WTC11 (cell line): ENCODE measurements at regions not wholly inside any gene's neighbourhood (a gene's known extent, or its start where the extent isn't known, plus 50 kb on each side); places are given as distances from the start of the nearest gene placed in this dataset.

ENCODE experiments used
- ATAC-seq: fragments of 200-7000 bp; cut with Tn5 transposase; 2 replicates; pipeline ENCODE4 v1.10.0; 2021; ENCODE audit warnings: mild to moderate bottlenecking, moderate library complexity
- CTCF ChIA-PET: fragments of 300-600 bp; sonication (Branson Sonifier 250); formaldehyde crosslinking; loops from one replicate; lab custom pipeline; 2021; ENCODE audit warnings: antibody characterized with exemption; lab: Charles Lee
- POLR2A ChIA-PET: fragments of 350-600 bp; sonication (Branson Sonifier 250); formaldehyde crosslinking; loops from one replicate; lab custom pipeline; 2021; ENCODE audit warnings: antibody characterized with exemption; lab: Charles Lee
- DNase-seq: peaks from one replicate; pipeline ENCODE4 v3.0.0; 2021; ENCODE audit warnings: low spot score
- H3K27ac Mint-ChIP-seq: 2 replicates; pipeline ENCODE4 v1.8.0; 2021; ENCODE audit warnings: mixed read lengths
- H3K27me3 Mint-ChIP-seq: 2 replicates; pipeline ENCODE4 v1.8.0; 2021; ENCODE audit warnings: low read depth, mild to moderate bottlenecking, moderate library complexity, mixed read lengths
- H3K36me3 Mint-ChIP-seq: 2 replicates; pipeline ENCODE4 v1.8.0; 2021; ENCODE audit warnings: mixed read lengths
- H3K4me1 Mint-ChIP-seq: 2 replicates; pipeline ENCODE4 v1.8.0; 2022; ENCODE audit warnings: mixed read lengths
- H3K4me3 Mint-ChIP-seq: 2 replicates; pipeline ENCODE4 v1.8.0; 2021; ENCODE audit warnings: mild to moderate bottlenecking, moderate library complexity, mixed read lengths
- H3K9me3 Mint-ChIP-seq: 2 replicates; pipeline ENCODE4 v1.8.0; 2021; ENCODE audit warnings: mixed read lengths
- CTCF ChIP-seq: fragments of 200-600 bp; IDR thresholded peaks from 2 replicates; pipeline ENCODE4 v1.8.0; 2022; ENCODE audit warnings: antibody characterized with exemption
- GRHL2 ChIP-seq: fragments of 250-450 bp; sonication (Bioruptor Pico); IDR thresholded peaks from 2 replicates; pipeline ENCODE4 v1.8.0; 2022; ENCODE audit warnings: mild to moderate bottlenecking, moderate library complexity; ENCODE audit not compliant: insufficient replicate concordance, severe bottlenecking
- IRF1 ChIP-seq: sonication (generic); formaldehyde crosslinking; IDR thresholded peaks from 2 replicates; pipeline ENCODE4 v1.8.0; 2023; ENCODE audit warnings: missing genetic modification reagents
- MYBL2 ChIP-seq: sonication (generic); formaldehyde crosslinking; IDR thresholded peaks from 2 replicates; pipeline ENCODE4 v1.8.1; 2023; ENCODE audit warnings: mild to moderate bottlenecking, moderate library complexity, missing genetic modification reagents
- NFE2L1 ChIP-seq: sonication (generic); formaldehyde crosslinking; IDR thresholded peaks from 2 replicates; pipeline ENCODE4 v1.8.1; 2023; ENCODE audit warnings: missing genetic modification reagents
- PRDM15 ChIP-seq: sonication (generic); formaldehyde crosslinking; IDR thresholded peaks from 2 replicates; pipeline ENCODE4 v1.8.0; 2022; ENCODE audit warnings: missing genetic modification reagents
- TCF7 ChIP-seq: sonication (generic); formaldehyde crosslinking; IDR thresholded peaks from 2 replicates; pipeline ENCODE4 v1.8.0; 2022; ENCODE audit warnings: mild to moderate bottlenecking, low read depth, missing genetic modification reagents, moderate library complexity
- ZBTB21 ChIP-seq: sonication (generic); formaldehyde crosslinking; IDR thresholded peaks from 2 replicates; pipeline ENCODE4 v1.8.1; 2023; ENCODE audit warnings: mild to moderate bottlenecking, missing genetic modification reagents, borderline replicate concordance
- ZNF263 ChIP-seq: sonication (generic); formaldehyde crosslinking; IDR thresholded peaks from 2 replicates; pipeline ENCODE4 v1.8.1; 2022; ENCODE audit warnings: low read depth, mild to moderate bottlenecking, moderate library complexity, missing genetic modification reagents
- TF ChIP-seq, protein P1 (sequence below): sonication (generic); formaldehyde crosslinking; IDR thresholded peaks from 2 replicates; pipeline ENCODE4 v1.8.1; 2022; ENCODE audit warnings: missing genetic modification reagents, borderline replicate concordance
- TF ChIP-seq, protein P2 (sequence below): sonication (generic); formaldehyde crosslinking; IDR thresholded peaks from 2 replicates; pipeline ENCODE4 v1.8.1; 2022; ENCODE audit warnings: mild to moderate bottlenecking, missing genetic modification reagents, moderate library complexity, borderline replicate concordance
- TF ChIP-seq, protein P3 (sequence below): sonication (generic); formaldehyde crosslinking; IDR thresholded peaks from 2 replicates; pipeline ENCODE4 v1.8.1; 2023; ENCODE audit warnings: mild to moderate bottlenecking, missing genetic modification reagents
- TF ChIP-seq, protein P4 (sequence below): sonication (generic); formaldehyde crosslinking; IDR thresholded peaks from 2 replicates; pipeline ENCODE4 v1.8.1; 2023; ENCODE audit warnings: mild to moderate bottlenecking, missing genetic modification reagents, borderline replicate concordance
- TF ChIP-seq, protein P5 (sequence below): fragments of 250-450 bp; sonication (Bioruptor Pico); conservative IDR thresholded peaks from 2 replicates; pipeline ENCODE4 v1.9.0; 2021; ENCODE audit warnings: mild to moderate bottlenecking

- ATAC-seq, result peak; percentile 86
- no peaks in the 10 kb centered on the region; the same call in 1 of the 2 replicates for H3K36me3 Mint-ChIP-seq
- CTCF ChIA-PET, result interaction anchor here (1.0 to 1.2 kb wide), 2 partner anchors 61 to 210 kb away, joined by 3 read pairs; no protein-coding TSS in a partner anchor
- peaks cover 16% of the 10 kb centered on the region for H3K4me1 Mint-ChIP-seq
- H3K27me3 Mint-ChIP-seq, result peaks cover 6% of the 10 kb centered on the region
- peak; percentile 62 for DNase-seq
- no peak overlapping the region for H3K27ac Mint-ChIP-seq
- peak; percentile 38 for TF ChIP-seq CTCF
- TF ChIP-seq ZNF263, result no peak
- no peak for TF ChIP-seq TCF7 (CRISPR knock-in tag)
- TF ChIP-seq, all 79 proteins: peak for 1
- POLR2A ChIA-PET, result no interaction called here
- Mint-ChIP-seq H3K9me3 (peaks cover 9% of the 10 kb centered on the region), H3K4me3 (no peak overlapping the region)
These were observed 222.2 kb downstream of the C1orf94 start for GRCh38 chr1:34398916-34399275.

- Mint-ChIP-seq H3K27ac (no peak overlapping the region), H3K36me3 (no peaks in the 10 kb centered on the region; the same call in 1 of the 2 replicates), H3K27me3 (peaks cover 10% of the 10 kb centered on the region), H3K9me3 (peaks cover 23% of the 10 kb centered on the region), H3K4me1 (peaks cover 9% of the 10 kb centered on the region), H3K4me3 (no peak overlapping the region)
- ChIA-PET CTCF (interaction anchor here (1.5 kb wide), 1 partner anchor 19 kb away, joined by 4 read pairs; no protein-coding TSS in a partner anchor), POLR2A (no interaction called here)
- DNase-seq (no peak), ATAC-seq (no peak)
- TF ChIP-seq MYBL2 (CRISPR knock-in tag) (no peak), GRHL2 (CRISPR knock-in tag) (no peak), ZBTB21 (no peak), NFE2L1 (CRISPR knock-in tag) (no peak), IRF1 (CRISPR knock-in tag) (no peak), PRDM15 (CRISPR knock-in tag) (no peak)
- TF ChIP-seq, protein P1, sequence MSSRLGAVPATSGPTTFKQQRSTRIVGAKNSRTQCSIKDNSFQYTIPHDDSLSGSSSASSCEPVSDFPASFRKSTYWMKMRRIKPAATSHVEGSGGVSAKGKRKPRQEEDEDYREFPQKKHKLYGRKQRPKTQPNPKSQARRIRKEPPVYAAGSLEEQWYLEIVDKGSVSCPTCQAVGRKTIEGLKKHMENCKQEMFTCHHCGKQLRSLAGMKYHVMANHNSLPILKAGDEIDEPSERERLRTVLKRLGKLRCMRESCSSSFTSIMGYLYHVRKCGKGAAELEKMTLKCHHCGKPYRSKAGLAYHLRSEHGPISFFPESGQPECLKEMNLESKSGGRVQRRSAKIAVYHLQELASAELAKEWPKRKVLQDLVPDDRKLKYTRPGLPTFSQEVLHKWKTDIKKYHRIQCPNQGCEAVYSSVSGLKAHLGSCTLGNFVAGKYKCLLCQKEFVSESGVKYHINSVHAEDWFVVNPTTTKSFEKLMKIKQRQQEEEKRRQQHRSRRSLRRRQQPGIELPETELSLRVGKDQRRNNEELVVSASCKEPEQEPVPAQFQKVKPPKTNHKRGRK (CRISPR knock-in tag), result no peak
- TF ChIP-seq, protein P2, sequence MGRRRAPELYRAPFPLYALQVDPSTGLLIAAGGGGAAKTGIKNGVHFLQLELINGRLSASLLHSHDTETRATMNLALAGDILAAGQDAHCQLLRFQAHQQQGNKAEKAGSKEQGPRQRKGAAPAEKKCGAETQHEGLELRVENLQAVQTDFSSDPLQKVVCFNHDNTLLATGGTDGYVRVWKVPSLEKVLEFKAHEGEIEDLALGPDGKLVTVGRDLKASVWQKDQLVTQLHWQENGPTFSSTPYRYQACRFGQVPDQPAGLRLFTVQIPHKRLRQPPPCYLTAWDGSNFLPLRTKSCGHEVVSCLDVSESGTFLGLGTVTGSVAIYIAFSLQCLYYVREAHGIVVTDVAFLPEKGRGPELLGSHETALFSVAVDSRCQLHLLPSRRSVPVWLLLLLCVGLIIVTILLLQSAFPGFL (CRISPR knock-in tag), result no peak
- TF ChIP-seq, protein P3, sequence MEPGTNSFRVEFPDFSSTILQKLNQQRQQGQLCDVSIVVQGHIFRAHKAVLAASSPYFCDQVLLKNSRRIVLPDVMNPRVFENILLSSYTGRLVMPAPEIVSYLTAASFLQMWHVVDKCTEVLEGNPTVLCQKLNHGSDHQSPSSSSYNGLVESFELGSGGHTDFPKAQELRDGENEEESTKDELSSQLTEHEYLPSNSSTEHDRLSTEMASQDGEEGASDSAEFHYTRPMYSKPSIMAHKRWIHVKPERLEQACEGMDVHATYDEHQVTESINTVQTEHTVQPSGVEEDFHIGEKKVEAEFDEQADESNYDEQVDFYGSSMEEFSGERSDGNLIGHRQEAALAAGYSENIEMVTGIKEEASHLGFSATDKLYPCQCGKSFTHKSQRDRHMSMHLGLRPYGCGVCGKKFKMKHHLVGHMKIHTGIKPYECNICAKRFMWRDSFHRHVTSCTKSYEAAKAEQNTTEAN (CRISPR knock-in tag), result no peak
- TF ChIP-seq, protein P4, sequence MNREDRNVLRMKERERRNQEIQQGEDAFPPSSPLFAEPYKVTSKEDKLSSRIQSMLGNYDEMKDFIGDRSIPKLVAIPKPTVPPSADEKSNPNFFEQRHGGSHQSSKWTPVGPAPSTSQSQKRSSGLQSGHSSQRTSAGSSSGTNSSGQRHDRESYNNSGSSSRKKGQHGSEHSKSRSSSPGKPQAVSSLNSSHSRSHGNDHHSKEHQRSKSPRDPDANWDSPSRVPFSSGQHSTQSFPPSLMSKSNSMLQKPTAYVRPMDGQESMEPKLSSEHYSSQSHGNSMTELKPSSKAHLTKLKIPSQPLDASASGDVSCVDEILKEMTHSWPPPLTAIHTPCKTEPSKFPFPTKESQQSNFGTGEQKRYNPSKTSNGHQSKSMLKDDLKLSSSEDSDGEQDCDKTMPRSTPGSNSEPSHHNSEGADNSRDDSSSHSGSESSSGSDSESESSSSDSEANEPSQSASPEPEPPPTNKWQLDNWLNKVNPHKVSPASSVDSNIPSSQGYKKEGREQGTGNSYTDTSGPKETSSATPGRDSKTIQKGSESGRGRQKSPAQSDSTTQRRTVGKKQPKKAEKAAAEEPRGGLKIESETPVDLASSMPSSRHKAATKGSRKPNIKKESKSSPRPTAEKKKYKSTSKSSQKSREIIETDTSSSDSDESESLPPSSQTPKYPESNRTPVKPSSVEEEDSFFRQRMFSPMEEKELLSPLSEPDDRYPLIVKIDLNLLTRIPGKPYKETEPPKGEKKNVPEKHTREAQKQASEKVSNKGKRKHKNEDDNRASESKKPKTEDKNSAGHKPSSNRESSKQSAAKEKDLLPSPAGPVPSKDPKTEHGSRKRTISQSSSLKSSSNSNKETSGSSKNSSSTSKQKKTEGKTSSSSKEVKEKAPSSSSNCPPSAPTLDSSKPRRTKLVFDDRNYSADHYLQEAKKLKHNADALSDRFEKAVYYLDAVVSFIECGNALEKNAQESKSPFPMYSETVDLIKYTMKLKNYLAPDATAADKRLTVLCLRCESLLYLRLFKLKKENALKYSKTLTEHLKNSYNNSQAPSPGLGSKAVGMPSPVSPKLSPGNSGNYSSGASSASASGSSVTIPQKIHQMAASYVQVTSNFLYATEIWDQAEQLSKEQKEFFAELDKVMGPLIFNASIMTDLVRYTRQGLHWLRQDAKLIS (CRISPR knock-in tag), result no peak
- TF ChIP-seq, protein P5, sequence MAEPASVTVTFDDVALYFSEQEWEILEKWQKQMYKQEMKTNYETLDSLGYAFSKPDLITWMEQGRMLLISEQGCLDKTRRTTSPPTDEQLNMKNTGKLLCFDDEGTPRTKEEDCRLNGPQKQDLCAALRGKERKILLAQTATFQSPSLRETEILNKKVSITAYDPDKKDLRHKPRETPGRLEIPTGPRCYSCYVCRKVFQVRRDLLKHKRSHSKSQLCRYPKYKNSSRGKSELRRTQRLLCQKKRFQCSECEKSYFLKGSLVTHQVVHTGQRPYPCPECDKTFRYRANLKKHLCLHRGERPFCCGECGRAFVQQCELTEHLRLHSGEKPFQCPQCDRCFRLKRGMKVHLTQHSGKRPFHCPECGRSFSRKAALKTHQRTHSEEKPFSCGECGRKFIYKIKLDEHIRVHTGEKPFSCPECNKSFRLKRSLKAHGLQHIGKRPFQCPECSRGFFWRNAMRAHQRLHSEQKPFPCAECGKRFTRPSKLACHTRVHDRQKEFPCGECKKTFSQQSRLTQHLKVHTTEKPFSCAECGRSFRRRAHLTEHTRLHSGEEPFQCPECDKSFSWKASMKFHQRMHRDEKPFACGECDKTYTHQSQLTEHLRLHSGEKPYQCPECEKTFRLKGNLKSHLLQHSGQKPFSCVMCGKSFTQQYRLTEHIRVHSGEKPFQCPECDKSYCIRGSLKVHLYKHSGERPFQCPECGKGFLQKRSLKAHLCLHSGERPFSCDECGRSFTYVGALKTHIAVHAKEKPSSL, result no peak
These were observed 224.0 kb downstream of the C1orf94 start for GRCh38 chr1:34400675-34401074.
